ENCODE measurements at regions not wholly inside any gene's neighbourhood (a gene's known extent, or its start where the extent isn't known, plus 50 kb on each side); places are given as distances from the start of the nearest gene placed in this dataset.
"Not testable (repeated sequence)": the region's sequence is repeated elsewhere in the genome, so short reads cannot be mapped to it uniquely, and the experiment has no call there.

GRCh38 chr15:21111172-21111571, 245.1 kb upstream of the POTEB2 start:
- not testable (repeated sequence) for H3K27ac Mint-ChIP-seq; H3K9me2 ChIP-seq (ENCODE audit: insufficient read depth); H3K27me3 ChIP-seq (ENCODE audit: insufficient read depth); H3K4me1 Mint-ChIP-seq; H3K27me3 Mint-ChIP-seq (ENCODE audit: insufficient read depth, low read depth, poor library complexity); H3K4me3 Mint-ChIP-seq; H3F3A ChIP-seq (replicated peaks; ENCODE audit: low read depth); H3K4me3 ChIP-seq; H3K36me3 ChIP-seq (ENCODE audit: insufficient read depth); H3K4me2 ChIP-seq; H3K9me3 Mint-ChIP-seq; DNase-seq (ENCODE audit: low spot score); ATAC-seq; H2AFZ ChIP-seq; H4K20me1 ChIP-seq (replicated peaks; ENCODE audit: insufficient read depth); H3K79me2 ChIP-seq (replicated peaks; ENCODE audit: insufficient read depth); H3K4me1 ChIP-seq (ENCODE audit: insufficient read depth); H3K36me3 Mint-ChIP-seq (ENCODE audit: low read depth); H3K27ac ChIP-seq (ENCODE audit: low read depth)

DNA sequence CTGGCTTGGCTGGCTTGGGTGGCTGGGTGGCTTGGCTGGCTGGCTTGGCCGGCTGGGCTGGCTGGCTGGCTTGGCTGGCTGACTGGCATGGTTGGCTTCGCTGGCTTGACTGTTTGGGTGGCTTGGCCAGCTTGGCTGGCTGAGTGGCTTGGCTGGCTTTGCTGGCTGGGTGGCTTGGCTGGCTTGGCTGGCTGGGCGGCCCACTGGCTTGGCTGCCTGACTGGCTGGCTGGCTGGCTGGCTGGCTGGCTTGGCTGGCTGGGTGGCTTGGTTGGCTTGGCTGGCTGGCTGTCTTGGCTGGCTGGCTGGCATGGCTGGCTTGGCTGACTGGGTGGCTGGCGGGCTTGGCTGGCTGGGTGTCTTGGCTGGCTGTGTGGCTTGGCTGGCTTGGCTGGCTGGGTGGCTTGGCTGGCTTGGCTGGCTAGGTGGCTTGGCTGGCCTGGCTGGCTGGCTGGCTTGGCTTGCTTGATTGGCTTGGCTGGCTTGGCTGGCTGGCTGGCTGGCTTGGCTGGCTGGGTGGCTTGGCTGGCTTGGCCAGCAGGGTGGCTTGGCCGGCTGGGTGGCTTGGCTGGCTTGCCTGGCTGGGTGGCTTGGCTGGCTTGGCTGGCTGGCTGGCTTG, 244.2 kb upstream of the POTEB2 start:
- not testable (repeated sequence) for H3K4me3 ChIP-seq; H4K20me1 ChIP-seq (replicated peaks; ENCODE audit: insufficient read depth); DNase-seq (ENCODE audit: low spot score); H3K9me2 ChIP-seq (ENCODE audit: insufficient read depth); H2AFZ ChIP-seq; H3K4me1 Mint-ChIP-seq; H3K36me3 Mint-ChIP-seq (ENCODE audit: low read depth); H3K4me2 ChIP-seq; H3K27me3 Mint-ChIP-seq (ENCODE audit: insufficient read depth, low read depth, poor library complexity); H3K27me3 ChIP-seq (ENCODE audit: insufficient read depth); H3K9me3 Mint-ChIP-seq; H3K4me3 Mint-ChIP-seq; H3K27ac Mint-ChIP-seq; ATAC-seq; H3F3A ChIP-seq (replicated peaks; ENCODE audit: low read depth); H3K36me3 ChIP-seq (ENCODE audit: insufficient read depth); H3K79me2 ChIP-seq (replicated peaks; ENCODE audit: insufficient read depth); H3K27ac ChIP-seq (ENCODE audit: low read depth); H3K4me1 ChIP-seq (ENCODE audit: insufficient read depth)

- not testable (repeated sequence) for H3K36me3 ChIP-seq (ENCODE audit: insufficient read depth); DNase-seq (ENCODE audit: low spot score); H3K9me2 ChIP-seq (ENCODE audit: insufficient read depth); H3K4me1 ChIP-seq (ENCODE audit: insufficient read depth); H3K36me3 Mint-ChIP-seq (ENCODE audit: low read depth); H3K4me1 Mint-ChIP-seq; H3F3A ChIP-seq (replicated peaks; ENCODE audit: low read depth); H3K79me2 ChIP-seq (replicated peaks; ENCODE audit: insufficient read depth); H3K27ac Mint-ChIP-seq; H3K27me3 ChIP-seq (ENCODE audit: insufficient read depth); H3K4me3 ChIP-seq; H3K27ac ChIP-seq (ENCODE audit: low read depth); H4K20me1 ChIP-seq (replicated peaks; ENCODE audit: insufficient read depth); H3K4me2 ChIP-seq; H2AFZ ChIP-seq; H3K27me3 Mint-ChIP-seq (ENCODE audit: insufficient read depth, low read depth, poor library complexity); ATAC-seq; H3K4me3 Mint-ChIP-seq
- peaks cover 11% of the 10 kb centered on the region; the same call in 2 of the 3 replicates for H3K9me3 Mint-ChIP-seq
Measured at GRCh38 chr15:21108384-21108783, 242.3 kb upstream of the POTEB2 start.

GRCh38 chr15:21107399-21108381, 241.6 kb upstream of the POTEB2 start:
- not testable (repeated sequence) for H4K20me1 ChIP-seq (replicated peaks; ENCODE audit: insufficient read depth); H3K36me3 ChIP-seq (ENCODE audit: insufficient read depth); H3K27ac Mint-ChIP-seq; H3K27ac ChIP-seq (ENCODE audit: low read depth); H3F3A ChIP-seq (replicated peaks; ENCODE audit: low read depth); ATAC-seq; H3K4me1 Mint-ChIP-seq; H3K4me3 Mint-ChIP-seq; DNase-seq (ENCODE audit: low spot score); H3K27me3 Mint-ChIP-seq (ENCODE audit: insufficient read depth, low read depth, poor library complexity); H3K9me2 ChIP-seq (ENCODE audit: insufficient read depth); H3K36me3 Mint-ChIP-seq (ENCODE audit: low read depth); H3K4me2 ChIP-seq; H3K4me1 ChIP-seq (ENCODE audit: insufficient read depth); H3K79me2 ChIP-seq (replicated peaks; ENCODE audit: insufficient read depth); H3K27me3 ChIP-seq (ENCODE audit: insufficient read depth); H2AFZ ChIP-seq; H3K4me3 ChIP-seq
- H3K9me3 Mint-ChIP-seq, result peaks cover 15% of the 10 kb centered on the region; the same call in 2 of the 3 replicates

- not testable (repeated sequence) for H3K79me2 ChIP-seq (replicated peaks; ENCODE audit: insufficient read depth); H3K9me2 ChIP-seq (ENCODE audit: insufficient read depth); H3K36me3 ChIP-seq (ENCODE audit: insufficient read depth); H4K20me1 ChIP-seq (replicated peaks; ENCODE audit: insufficient read depth); H3K27me3 ChIP-seq (ENCODE audit: insufficient read depth); H2AFZ ChIP-seq; ATAC-seq; H3K4me1 ChIP-seq (ENCODE audit: insufficient read depth); H3K9me3 Mint-ChIP-seq; H3F3A ChIP-seq (replicated peaks; ENCODE audit: low read depth); H3K4me2 ChIP-seq; H3K36me3 Mint-ChIP-seq (ENCODE audit: low read depth); H3K4me3 ChIP-seq; H3K27me3 Mint-ChIP-seq (ENCODE audit: insufficient read depth, low read depth, poor library complexity); DNase-seq (ENCODE audit: low spot score); H3K4me1 Mint-ChIP-seq; H3K4me3 Mint-ChIP-seq; H3K27ac Mint-ChIP-seq; H3K27ac ChIP-seq (ENCODE audit: low read depth)
Measured at GRCh38 chr15:21096599-21096998, 230.5 kb upstream of the POTEB2 start.

GRCh38 chr15:21079544-21079943, 213.4 kb upstream of the POTEB2 start:
- ATAC-seq; H3K36me3 Mint-ChIP-seq (ENCODE audit: low read depth); H3K27ac ChIP-seq (ENCODE audit: low read depth); H3K79me2 ChIP-seq (replicated peaks; ENCODE audit: insufficient read depth); H3K9me2 ChIP-seq (ENCODE audit: insufficient read depth); H3K27me3 Mint-ChIP-seq (ENCODE audit: insufficient read depth, low read depth, poor library complexity); DNase-seq (ENCODE audit: low spot score); H3K9me3 Mint-ChIP-seq; H3K27me3 ChIP-seq (ENCODE audit: insufficient read depth); H4K20me1 ChIP-seq (replicated peaks; ENCODE audit: insufficient read depth); H3K4me1 ChIP-seq (ENCODE audit: insufficient read depth); H3K27ac Mint-ChIP-seq; H3F3A ChIP-seq (replicated peaks; ENCODE audit: low read depth); H3K4me3 ChIP-seq; H2AFZ ChIP-seq; H3K4me2 ChIP-seq; H3K36me3 ChIP-seq (ENCODE audit: insufficient read depth); H3K4me1 Mint-ChIP-seq; H3K4me3 Mint-ChIP-seq: not testable (repeated sequence)

Data from GM23338 (cell line).